GM13976 (cell line): ENCODE measurements at regions not wholly inside any gene's neighbourhood (a gene's known extent, or its start where the extent isn't known, plus 50 kb on each side); places are given as distances from the start of the nearest gene placed in this dataset.
A peak's percentile ranks its signal among the peaks of the same experiment; 100 is the strongest.

ENCODE experiments used
- DNase-seq: peaks from one replicate; pipeline ENCODE4 v3.0.0; 2012; ENCODE audit warnings: low spot score
- CTCF ChIP-seq: IDR thresholded peaks from 2 replicates; pipeline ENCODE4 v1.5.1; 2012; ENCODE audit warnings: borderline replicate concordance, mild to moderate bottlenecking; ENCODE audit not compliant: insufficient read depth; ENCODE audit errors: extremely low read depth, missing control alignments, control extremely low read depth
- in situ Hi-C: fragments of 300-500 bp; cut with MboI; formaldehyde crosslinking; loops from one replicate; pipeline ENCODE4 v1.12.0; 2022; ENCODE audit warnings: low sequenced_read_pairs, mixed read lengths, inconsistent platforms; ENCODE audit not compliant: unreplicated experiment

GRCh38 chr4:174170091-174170490 lies 113.4 kb downstream of the FBXO8 start:
- TF ChIP-seq CTCF: no peak
- no peak for DNase-seq
- in situ Hi-C loops: no loop called here

DNA sequence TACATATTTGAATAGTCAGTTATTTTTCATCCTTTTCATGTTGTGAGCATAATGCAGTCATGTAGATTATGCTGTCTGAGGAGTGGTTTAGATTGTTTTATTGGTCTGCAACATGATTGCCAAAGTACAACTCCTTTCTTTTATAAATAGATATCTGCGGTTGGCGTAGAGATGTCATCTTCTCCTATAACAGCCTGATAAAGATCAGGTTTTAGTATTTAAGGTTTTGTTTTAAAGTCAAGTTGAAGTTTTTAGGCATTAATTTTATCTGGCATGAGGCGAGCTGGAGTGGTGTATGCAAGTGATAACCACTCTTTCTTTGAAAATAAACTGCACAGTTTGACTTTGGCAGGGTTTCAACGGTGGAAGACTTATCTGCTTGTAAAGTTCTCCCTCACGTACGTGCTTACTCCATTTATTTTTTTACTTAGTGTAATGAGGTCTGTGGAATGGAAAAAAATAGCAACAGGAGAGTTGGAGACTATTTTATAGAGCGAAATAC lies 126.3 kb downstream of the FBXO8 start:
- no peak for DNase-seq
- TF ChIP-seq CTCF: no peak
- in situ Hi-C loops: no loop called here

DNA sequence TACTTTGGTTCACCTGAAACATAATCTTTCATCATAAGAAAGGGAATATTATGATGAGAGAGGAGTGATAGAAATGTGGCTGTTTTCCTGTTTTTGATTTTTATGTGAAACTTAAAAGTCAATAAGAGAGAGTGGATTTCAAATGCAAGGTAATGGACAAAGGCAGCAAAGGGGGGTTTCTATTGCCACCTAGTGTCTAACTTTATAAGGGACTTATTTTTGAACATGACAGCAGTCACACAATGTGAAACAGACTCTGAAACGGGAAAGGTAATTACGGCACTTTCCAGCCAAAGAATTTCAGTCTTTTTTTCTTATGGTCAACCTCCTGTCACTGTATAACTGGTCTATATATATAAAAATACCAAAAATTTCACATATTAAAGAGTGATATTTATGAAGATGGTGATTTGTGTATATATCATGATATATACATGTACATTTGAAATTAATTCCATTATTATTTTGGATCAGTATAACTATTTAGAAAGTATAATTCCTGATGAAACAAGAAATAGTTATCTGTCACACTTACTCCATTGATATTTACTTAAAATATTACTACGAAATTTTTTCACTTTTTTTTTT lies 127.1 kb downstream of the FBXO8 start:
- in situ Hi-C loops: no loop called here
- DNase-seq: peak; percentile 11
- peak; percentile 23 for TF ChIP-seq CTCF

DNA sequence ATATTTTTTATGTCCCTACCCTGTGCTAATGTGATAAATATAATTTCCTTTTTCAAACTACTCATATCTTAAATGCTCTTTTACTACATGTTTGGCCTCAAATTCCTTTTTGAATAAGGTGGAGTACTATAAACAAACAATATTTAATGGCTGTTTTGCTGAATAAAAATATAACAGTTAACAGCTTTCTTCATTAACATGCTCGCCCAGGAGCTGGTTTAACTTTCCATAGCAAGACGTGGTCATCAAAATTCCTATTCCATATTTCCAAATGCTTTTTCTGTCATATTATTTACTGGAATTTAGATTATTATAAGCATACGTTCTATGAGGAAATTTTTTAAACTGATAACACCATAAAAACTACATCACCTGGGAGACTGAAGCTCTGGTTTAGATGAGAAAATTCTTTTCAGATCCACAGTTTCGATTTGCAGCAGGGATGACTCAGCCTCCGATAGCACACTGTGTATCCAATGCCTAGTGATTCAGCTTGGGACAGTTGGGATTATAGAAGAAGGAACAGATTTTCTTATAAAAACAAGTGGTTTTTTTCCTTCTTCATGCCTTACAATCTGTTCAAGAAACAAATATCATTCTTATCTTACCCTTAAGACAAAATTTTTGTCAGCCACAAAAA lies 129.1 kb downstream of the FBXO8 start:
- no peak for DNase-seq
- no peak for TF ChIP-seq CTCF
- in situ Hi-C loops: no loop called here

DNA sequence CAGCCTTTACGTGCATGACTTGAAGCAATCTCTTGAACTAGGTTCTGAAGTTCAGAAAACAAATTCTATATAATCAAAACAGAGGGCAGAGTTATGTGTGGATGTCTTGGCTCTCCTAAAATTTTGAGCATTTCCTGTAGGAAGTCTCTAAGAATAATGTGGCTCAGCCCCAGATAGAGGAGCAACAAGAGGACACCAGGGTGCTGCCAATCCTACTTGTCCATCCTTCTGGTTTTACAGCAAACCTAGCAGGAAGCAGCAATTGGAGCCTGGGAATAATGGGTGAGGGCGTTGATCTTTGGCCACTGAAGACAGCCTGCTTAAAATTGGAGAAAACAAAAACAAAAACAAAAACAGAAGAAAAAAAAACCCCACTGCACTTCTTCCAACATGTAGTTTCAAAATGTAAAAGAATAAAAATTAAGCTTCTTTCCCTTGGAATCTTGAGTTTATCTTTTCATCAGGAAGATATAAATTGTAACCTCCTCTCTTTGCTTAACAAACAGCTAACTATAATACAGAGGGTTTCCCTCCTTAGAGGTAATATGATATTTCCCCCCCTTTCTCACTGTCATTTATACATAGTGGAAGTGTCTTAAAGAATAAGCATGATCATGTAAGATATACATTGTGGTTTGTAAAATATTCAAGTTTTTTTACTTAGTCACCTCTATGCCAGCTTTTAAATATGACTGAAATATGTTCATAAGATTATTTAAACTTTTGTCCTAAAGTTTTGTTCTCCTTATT lies 130.6 kb downstream of the FBXO8 start:
- no peak for TF ChIP-seq CTCF
- in situ Hi-C loops: no loop called here
- no peak for DNase-seq

GRCh38 chr4:174147863-174148262 lies 135.6 kb downstream of the FBXO8 start:
- DNase-seq: no peak
- no peak for TF ChIP-seq CTCF
- in situ Hi-C loops: no loop called here
